BE2C (cell line): ENCODE measurements at regions not wholly inside any gene's neighbourhood (a gene's known extent, or its start where the extent isn't known, plus 50 kb on each side); places are given as distances from the start of the nearest gene placed in this dataset.

Experiments
- DNase-seq: peaks from one replicate; pipeline ENCODE4 v3.0.0-alpha.2; 2020
- H3K27me3 ChIP-seq: fragments of 250-450 bp; sonication (Bioruptor Pico); 2 replicates; pipeline ENCODE4 v1.5.1; 2020; ENCODE audit warnings: mild to moderate bottlenecking
- H3K36me3 ChIP-seq: fragments of 250-450 bp; sonication (Bioruptor Pico); 2 replicates; pipeline ENCODE4 v1.5.1; 2020; ENCODE audit warnings: mild to moderate bottlenecking
- H3K4me1 ChIP-seq: fragments of 250-450 bp; sonication (Bioruptor Pico); 2 replicates; pipeline ENCODE4 v1.5.1; 2020
- H3K4me3 ChIP-seq: 2 replicates; pipeline ENCODE4 v1.5.1; 2011; ENCODE audit warnings: low read depth, low read length
- H3K9me3 ChIP-seq: fragments of 250-450 bp; sonication (Bioruptor Pico); 2 replicates; pipeline ENCODE4 v1.5.1; 2020
- CTCF ChIP-seq: IDR thresholded peaks from 2 replicates; pipeline ENCODE4 v1.5.1; 2012; ENCODE audit warnings: mild to moderate bottlenecking, low read depth, low read length

DNA sequence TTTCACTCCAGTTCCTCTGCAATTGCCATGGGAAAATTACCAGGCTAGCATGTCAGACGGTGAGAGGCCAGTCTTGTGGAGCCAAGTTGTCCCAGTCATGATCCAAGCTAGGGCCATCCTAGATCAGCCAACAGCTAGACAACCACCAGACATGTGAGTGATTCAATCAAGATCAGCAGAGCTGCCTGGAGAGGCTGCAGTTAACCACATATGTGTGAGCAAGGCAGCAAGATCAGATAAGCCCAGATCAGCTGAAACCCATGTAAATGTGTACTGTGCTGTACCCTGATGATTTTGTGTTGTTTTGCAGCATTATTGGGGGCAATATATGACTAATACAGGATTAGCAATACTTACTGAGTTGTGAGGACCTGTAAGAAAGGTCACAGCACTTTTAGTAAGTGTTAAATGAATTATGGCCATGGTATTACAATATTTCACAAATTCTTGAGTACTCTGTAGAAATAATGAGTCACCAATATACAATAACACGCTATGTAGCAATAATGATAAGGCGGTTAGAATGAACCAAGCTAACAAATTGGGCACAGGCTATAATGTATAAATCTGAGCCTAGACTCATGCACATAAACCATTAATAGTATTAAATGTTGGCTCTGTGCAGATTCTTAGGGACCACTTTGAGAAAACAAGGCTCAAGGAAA, 91.4 kb downstream of the SUDS3 start:
- no peak overlapping the region for H3K4me3 ChIP-seq
- no peaks in the 10 kb centered on the region for H3K4me1 ChIP-seq
- DNase-seq, result no peak
- no peaks in the 10 kb centered on the region for H3K27me3 ChIP-seq
- no peak for TF ChIP-seq CTCF
- H3K36me3 ChIP-seq, result no peaks in the 10 kb centered on the region
- H3K9me3 ChIP-seq, result no peaks in the 10 kb centered on the region

DNA sequence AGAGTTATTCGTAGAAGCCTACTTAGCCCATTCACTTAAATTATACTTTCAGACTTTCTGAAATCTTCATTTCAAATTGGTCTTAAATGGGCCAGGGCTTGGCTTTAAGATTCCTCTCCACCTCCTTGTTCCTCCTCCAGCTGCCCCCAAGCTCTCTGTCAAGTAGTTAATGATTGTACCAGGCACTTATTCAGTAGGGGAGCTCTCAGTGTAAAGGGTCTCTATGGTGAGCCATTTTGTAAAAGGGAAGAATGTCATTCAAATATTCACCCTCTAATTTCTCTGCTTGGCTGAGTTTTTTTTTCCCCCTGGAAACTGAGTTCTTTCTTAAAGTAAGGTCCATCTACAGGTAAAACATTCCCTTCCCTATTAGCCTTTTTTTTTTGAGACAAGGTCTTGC, 96.6 kb downstream of the SUDS3 start:
- Histone ChIP-seq H3K4me3 (no peak overlapping the region), H3K36me3 (no peaks in the 10 kb centered on the region), H3K4me1 (no peaks in the 10 kb centered on the region), H3K9me3 (no peaks in the 10 kb centered on the region), H3K27me3 (0 out of 2 replicates have a peak, but pooled peaks cover 4% of the 10 kb centered on the region)
- no peak for DNase-seq
- no peak for TF ChIP-seq CTCF

GRCh38 chr12:118480235-118480634, 103.9 kb downstream of the SUDS3 start:
- Histone ChIP-seq H3K4me3 (no peak overlapping the region), H3K9me3 (no peaks in the 10 kb centered on the region), H3K4me1 (no peaks in the 10 kb centered on the region), H3K27me3 (peaks cover 6% of the 10 kb centered on the region; the same call in 1 of the 2 replicates), H3K36me3 (no peaks in the 10 kb centered on the region)
- TF ChIP-seq CTCF, result no peak
- DNase-seq, result no peak

DNA sequence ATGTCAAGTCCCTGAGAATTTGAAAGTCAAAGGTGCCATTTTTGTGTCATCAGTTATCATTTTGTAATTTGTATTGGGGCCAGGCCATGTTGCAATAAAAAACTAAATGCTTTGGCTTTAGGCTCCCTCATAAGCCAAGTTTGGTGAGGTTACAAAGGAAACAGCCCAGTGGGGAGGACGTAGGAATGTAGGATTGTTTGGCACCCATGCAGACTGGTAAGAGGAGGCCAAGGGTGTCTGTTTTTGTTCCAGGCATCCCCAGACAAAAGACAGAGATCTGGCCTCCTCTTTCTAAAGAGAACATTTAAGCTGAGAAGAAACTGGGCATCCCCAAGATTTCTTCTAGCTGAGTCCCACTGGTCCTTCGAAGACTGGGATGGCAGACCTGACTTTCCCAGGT, 111.7 kb downstream of the SUDS3 start:
- H3K4me3 ChIP-seq, result no peak overlapping the region
- H3K27me3 ChIP-seq, result no peaks in the 10 kb centered on the region
- H3K9me3 ChIP-seq, result no peaks in the 10 kb centered on the region
- H3K36me3 ChIP-seq, result no peaks in the 10 kb centered on the region
- no peak for TF ChIP-seq CTCF
- DNase-seq, result no peak
- no peaks in the 10 kb centered on the region for H3K4me1 ChIP-seq

DNA sequence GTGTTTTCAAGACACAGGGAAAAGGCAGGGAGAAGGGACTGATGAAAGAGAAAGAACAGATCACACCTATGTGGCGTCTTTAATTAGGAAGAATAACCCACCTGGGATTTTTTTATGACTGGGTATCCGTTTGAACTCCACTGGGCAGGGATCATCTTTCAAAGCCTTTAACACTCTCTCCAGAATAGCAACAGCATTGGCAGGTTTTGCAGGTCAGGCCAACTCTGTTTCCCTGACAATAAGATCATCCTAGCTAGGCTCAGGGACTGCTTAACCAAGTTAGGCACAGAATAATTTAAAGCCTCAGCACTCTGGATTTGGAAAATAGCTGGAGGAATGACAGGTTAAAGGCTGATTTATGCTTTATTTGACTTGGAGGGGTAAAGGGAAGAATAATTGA, 117.6 kb downstream of the SUDS3 start:
- Histone ChIP-seq H3K27me3 (no peaks in the 10 kb centered on the region), H3K4me1 (no peaks in the 10 kb centered on the region), H3K9me3 (no peaks in the 10 kb centered on the region), H3K36me3 (no peaks in the 10 kb centered on the region), H3K4me3 (no peak overlapping the region)
- DNase-seq, result no peak
- TF ChIP-seq CTCF, result no peak

DNA sequence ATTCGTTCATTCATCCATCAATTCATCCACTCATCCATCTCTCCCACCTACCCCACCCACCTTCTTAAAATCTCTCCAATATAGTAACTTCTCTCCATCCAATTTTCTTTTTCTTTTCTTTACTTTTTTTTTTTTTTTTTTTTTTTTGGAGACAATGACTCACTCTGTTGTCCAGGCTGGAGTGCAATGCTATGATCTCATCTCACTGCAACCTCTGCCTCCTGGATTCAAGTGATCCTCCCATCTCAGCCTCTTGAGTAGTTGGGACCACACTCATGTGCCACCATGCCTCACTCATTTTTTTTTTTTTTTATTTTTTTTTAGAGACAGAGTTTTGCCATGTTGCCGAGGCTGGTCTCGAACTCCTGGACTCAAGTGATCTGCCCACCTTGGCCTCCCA, 118.4 kb downstream of the SUDS3 start:
- no peak for TF ChIP-seq CTCF
- Histone ChIP-seq H3K27me3 (no peaks in the 10 kb centered on the region), H3K36me3 (no peaks in the 10 kb centered on the region), H3K9me3 (no peaks in the 10 kb centered on the region), H3K4me1 (no peaks in the 10 kb centered on the region), H3K4me3 (no peak overlapping the region)
- no peak for DNase-seq
